Fibroblast of mammary gland (primary cell): ENCODE measurements at regions not wholly inside any gene's neighbourhood (a gene's known extent, or its start where the extent isn't known, plus 50 kb on each side); places are given as distances from the start of the nearest gene placed in this dataset.

Experiments used
- DNase-seq: peaks from one replicate; pipeline ENCODE4 v3.0.0-alpha.2; 2010; ENCODE audit warnings: low read depth
- H3K4me3 ChIP-seq: 2 replicates; pipeline ENCODE4 v1.5.1; 2011; ENCODE audit warnings: low read depth, mild to moderate bottlenecking, low read length, moderate library complexity; ENCODE audit not compliant: control insufficient read depth
- TF ChIP-seq, protein P1 (sequence below): conservative IDR thresholded peaks from 2 replicates; pipeline ENCODE4 v1.5.1; 2011; ENCODE audit warnings: low read depth, low read length, inconsistent platforms; ENCODE audit not compliant: control insufficient read depth, insufficient read depth

DNA sequence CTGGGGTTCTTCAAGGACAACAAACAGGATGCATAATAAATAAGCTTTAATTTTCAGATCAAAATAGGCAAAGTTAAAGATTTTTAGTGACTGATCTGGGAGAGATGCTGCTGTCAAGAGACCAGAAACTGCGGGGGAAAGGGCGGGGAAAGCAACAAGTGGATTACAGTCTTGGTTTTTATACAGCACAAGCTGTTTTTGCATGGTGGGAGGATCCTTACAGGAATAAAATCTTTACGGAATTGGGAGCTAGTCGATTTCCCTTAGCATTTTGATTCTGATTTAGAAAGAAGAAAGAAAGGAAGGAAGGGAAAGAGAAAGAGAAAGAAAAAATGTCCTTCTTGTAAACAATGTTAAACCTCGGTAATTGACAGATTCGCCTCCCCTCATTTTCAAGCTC is 242.3 kb upstream of the SP8 start:
- TF ChIP-seq, protein P1, sequence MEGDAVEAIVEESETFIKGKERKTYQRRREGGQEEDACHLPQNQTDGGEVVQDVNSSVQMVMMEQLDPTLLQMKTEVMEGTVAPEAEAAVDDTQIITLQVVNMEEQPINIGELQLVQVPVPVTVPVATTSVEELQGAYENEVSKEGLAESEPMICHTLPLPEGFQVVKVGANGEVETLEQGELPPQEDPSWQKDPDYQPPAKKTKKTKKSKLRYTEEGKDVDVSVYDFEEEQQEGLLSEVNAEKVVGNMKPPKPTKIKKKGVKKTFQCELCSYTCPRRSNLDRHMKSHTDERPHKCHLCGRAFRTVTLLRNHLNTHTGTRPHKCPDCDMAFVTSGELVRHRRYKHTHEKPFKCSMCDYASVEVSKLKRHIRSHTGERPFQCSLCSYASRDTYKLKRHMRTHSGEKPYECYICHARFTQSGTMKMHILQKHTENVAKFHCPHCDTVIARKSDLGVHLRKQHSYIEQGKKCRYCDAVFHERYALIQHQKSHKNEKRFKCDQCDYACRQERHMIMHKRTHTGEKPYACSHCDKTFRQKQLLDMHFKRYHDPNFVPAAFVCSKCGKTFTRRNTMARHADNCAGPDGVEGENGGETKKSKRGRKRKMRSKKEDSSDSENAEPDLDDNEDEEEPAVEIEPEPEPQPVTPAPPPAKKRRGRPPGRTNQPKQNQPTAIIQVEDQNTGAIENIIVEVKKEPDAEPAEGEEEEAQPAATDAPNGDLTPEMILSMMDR: no peak
- no peak overlapping the region for H3K4me3 ChIP-seq
- DNase-seq: no peak

DNA sequence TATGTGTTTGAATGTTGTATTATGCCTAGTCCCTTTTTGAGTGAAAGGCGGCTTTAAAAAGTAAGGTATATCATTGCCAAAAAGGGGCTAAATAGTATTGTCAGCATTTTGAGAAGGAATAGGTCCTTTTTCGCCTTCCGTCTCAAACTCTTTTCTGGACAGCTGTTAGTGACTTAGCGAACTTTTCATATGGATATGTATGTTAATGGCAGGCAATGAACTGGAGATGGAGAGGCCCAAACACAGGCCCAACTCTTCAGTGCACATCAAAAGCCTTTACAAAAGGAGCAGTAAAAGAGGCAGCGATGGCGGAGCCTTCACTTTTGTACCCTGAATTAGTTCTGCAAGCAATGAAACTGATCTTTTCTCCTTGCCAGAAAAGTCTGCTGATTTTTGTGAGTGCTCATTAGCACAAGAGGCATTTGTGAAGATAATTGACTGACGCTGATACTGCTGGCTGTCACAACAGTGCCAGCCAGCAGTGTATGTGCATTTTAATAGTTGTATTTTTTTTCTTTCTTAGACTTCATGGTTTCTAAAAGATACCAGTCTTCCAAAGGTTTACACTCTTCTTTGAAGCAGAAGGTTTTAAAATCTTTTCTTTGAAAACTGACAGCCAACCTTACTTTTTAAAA is 243.7 kb upstream of the SP8 start:
- H3K4me3 ChIP-seq: no peak overlapping the region
- TF ChIP-seq, protein P1: no peak
- no peak for DNase-seq

DNA sequence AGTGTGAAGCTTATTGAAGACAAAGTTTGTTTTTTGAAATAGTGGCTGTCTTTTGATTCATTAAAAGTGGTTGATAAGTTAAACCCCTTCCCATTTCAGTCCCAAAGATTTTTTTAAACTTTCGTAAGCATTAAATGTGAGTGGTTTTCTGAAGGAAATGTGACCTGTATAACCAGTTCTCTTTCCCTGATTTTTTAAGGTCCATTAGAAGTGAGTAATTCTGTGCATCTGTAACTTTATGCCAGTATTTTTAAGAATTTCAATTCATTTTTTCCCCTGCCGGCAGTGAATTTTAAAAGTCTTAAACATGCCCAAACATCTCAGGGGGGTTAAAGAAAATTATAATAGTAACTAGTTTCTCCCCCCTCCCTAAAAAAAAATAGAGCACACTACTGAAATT is 254.6 kb upstream of the SP8 start:
- DNase-seq: no peak
- no peak overlapping the region for H3K4me3 ChIP-seq
- TF ChIP-seq, protein P1: no peak

DNA sequence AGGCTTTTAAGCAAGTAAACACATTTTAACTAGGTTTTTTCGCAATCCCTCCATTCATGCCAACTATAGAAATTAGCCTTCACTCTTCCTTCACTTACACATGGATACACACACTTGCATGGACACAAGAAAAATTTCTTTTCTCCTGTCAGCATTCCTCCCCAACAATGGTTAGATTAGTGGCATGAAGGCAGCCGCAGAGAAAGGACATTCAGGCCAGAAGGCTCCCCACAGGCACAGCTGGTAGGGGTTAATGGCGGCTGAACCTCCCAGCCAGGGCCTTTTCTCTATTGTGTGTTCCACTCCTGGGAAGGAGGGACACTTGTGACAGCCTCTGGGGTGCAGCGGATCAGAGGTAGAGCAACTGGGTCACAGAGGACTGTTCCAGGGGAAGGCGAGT is 255.0 kb upstream of the SP8 start:
- no peak for DNase-seq
- TF ChIP-seq, protein P1: no peak
- no peak overlapping the region for H3K4me3 ChIP-seq

DNA sequence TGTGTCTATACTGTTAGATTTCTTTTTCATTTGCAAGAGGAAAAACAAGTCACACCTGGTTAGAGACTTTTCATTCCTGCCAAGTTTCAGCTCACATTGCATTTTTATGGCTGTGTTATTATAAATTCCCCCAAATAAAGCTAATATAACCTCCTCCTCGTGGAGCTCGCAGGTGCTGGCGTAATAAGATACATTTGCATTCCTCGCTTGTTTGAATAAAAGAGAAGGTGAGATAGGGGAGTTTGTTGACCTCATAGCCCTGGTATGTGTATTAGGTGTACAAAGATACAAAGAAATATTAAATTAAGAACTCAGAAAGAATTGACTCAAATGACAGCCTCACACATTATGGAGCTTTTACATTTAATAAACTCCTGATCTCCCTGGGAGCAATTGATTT is 257.7 kb upstream of the SP8 start:
- no peak for DNase-seq
- TF ChIP-seq, protein P1: no peak
- H3K4me3 ChIP-seq: no peak overlapping the region

DNA sequence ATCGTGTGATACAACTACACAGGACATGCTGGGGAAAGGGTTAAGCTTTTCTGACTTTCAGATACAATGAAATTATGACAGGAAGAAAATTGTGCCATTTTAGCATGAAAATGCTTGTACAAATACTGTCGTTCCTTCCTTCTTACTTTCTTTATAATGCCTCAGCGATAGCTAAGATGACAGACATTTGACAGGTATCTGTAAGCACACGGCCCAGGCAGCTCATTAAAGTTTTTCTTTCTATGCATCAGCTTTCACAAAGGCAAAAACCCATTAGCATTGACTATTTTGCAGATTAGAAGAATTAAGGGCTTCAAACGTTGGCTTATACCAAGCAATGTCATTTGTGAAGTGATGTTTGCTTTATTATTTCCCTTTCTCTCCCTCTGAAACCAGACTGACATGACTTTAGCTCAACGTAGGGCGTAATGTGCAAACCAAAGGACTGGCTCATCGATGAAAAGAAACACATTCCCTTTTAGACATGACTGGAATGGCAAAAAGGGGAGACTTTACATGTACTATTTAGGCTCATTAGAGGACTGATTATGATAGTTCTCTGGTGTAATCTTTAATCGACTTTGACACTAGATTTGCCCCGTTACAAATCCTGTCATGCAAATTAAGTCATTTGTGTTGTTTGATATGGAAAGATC is 258.4 kb upstream of the SP8 start:
- TF ChIP-seq, protein P1: no peak
- DNase-seq: no peak
- H3K4me3 ChIP-seq: no peak overlapping the region

DNA sequence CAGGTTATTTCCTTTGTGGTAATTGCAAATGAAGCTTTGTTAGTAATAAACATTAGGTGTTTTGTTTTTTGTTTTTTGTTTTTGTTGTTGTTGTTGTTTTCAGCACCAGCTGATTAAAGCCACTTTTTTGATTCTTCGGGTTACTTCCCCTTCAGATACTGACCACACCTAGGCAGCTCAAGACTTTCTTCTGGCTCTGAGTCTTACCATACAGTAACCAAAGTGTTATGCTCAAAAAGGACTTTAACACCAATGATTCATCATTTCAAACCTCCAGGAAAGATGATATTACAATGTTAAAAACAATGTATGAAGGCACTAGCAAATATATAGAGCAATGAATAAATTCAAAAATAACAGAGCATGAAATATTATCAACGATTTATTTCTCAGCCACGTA is 265.2 kb upstream of the SP8 start:
- TF ChIP-seq, protein P1: no peak
- DNase-seq: no peak
- H3K4me3 ChIP-seq: no peak overlapping the region
